Prostate gland (tissue), 2 donors: ENCODE measurements at regions not wholly inside any gene's neighbourhood (a gene's known extent, or its start where the extent isn't known, plus 50 kb on each side); places are given as distances from the start of the nearest gene placed in this dataset.

Experiments
- CTCF ChIP-seq, 4 experiments: fragments of 200-600 bp in 2 of 4; fragments of 450-650 bp in 2 of 4; sonication (generic) in 2 of 4; IDR thresholded peaks; 1 replicate in 3 of 4; 2 replicates in 1 of 4; pipeline ENCODE4 v1.5.1; 2016 to 2019; ENCODE audit warnings: antibody characterized with exemption in 4 of 4, mild to moderate bottlenecking in 2 of 4, moderate library complexity in 2 of 4
- POLR2AphosphoS5 ChIP-seq: sonication (generic); formaldehyde crosslinking; IDR thresholded peaks from one replicate; pipeline ENCODE4 v1.6.1; 2017; ENCODE audit warnings: antibody characterized with exemption

GRCh38 chr4:155616117-155616516 lies 50.5 kb upstream of the GUCY1A1 start:
- TF ChIP-seq CTCF (IDR thresholded peaks at IDR 0.05) (no peak), POLR2AphosphoS5 (no peak)
